Fibroblast of mammary gland (primary cell): ENCODE measurements at regions not wholly inside any gene's neighbourhood (a gene's known extent, or its start where the extent isn't known, plus 50 kb on each side); places are given as distances from the start of the nearest gene placed in this dataset.

Source experiments
- DNase-seq: peaks from one replicate; pipeline ENCODE4 v3.0.0-alpha.2; 2010; ENCODE audit warnings: low read depth
- H3K4me3 ChIP-seq: 2 replicates; pipeline ENCODE4 v1.5.1; 2011; ENCODE audit warnings: low read depth, mild to moderate bottlenecking, low read length, moderate library complexity; ENCODE audit not compliant: control insufficient read depth
- TF ChIP-seq, protein P1 (sequence below): conservative IDR thresholded peaks from 2 replicates; pipeline ENCODE4 v1.5.1; 2011; ENCODE audit warnings: low read depth, low read length, inconsistent platforms; ENCODE audit not compliant: control insufficient read depth, insufficient read depth

DNA sequence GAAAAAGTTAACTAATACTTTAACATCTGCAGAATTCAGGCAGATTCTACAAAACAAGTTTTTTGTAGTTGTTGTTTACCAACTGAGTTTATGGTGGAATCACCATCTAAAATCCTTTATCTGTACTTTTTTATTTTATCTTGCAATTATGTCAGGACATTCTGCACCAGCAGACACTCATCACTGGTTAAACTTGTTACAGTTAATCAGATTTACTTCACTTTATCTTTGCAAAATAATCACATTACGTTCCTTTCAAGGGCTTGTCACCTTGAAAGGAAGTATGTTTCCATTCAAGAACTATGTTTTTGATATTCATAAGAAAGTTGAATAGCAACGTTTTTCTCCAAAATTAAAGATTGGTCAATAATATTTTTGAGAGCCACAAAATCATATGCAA lies 796.6 kb upstream of the ROBO1 start:
- no peak for DNase-seq
- TF ChIP-seq, protein P1, sequence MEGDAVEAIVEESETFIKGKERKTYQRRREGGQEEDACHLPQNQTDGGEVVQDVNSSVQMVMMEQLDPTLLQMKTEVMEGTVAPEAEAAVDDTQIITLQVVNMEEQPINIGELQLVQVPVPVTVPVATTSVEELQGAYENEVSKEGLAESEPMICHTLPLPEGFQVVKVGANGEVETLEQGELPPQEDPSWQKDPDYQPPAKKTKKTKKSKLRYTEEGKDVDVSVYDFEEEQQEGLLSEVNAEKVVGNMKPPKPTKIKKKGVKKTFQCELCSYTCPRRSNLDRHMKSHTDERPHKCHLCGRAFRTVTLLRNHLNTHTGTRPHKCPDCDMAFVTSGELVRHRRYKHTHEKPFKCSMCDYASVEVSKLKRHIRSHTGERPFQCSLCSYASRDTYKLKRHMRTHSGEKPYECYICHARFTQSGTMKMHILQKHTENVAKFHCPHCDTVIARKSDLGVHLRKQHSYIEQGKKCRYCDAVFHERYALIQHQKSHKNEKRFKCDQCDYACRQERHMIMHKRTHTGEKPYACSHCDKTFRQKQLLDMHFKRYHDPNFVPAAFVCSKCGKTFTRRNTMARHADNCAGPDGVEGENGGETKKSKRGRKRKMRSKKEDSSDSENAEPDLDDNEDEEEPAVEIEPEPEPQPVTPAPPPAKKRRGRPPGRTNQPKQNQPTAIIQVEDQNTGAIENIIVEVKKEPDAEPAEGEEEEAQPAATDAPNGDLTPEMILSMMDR: no peak
- H3K4me3 ChIP-seq: no peak overlapping the region

DNA sequence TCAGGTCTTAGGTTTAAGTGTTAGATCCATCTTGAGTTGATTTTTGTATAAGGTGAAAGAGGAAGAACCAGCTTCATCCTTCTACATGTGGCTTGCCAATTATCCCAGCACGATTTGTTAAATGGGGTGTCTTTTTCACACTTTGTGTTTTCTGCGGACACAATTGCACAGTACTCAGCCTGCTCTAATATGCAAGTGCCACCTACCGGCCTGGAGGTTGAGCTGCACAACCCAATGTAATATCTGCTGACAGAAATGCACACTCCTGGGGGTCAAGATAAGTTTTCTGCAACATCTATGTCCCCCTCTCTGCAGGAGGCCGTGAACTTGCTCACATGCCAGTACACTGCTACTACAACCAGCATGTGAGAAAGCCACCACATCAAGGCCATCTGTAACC lies 791.9 kb upstream of the ROBO1 start:
- TF ChIP-seq, protein P1: no peak
- no peak overlapping the region for H3K4me3 ChIP-seq
- DNase-seq: no peak

DNA sequence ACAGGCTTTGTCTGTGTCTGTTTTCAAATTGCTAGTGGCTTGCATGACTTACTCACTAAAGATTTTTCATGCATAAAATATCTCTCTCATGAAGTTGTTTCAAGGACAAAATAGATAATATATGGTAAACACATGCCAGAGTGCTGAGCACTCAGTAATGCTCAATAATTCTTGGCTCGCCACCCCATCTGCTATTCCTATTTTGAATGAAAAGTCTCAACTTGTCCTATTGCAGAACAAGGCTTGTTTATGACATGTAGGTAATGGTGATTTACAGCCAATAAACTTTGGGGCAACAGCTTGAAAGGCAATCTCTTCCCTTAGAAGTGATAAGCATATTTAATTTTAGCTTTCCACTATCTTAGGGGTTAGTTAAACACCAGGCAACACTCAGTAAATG lies 789.0 kb upstream of the ROBO1 start:
- no peak for DNase-seq
- no peak overlapping the region for H3K4me3 ChIP-seq
- TF ChIP-seq, protein P1: no peak

DNA sequence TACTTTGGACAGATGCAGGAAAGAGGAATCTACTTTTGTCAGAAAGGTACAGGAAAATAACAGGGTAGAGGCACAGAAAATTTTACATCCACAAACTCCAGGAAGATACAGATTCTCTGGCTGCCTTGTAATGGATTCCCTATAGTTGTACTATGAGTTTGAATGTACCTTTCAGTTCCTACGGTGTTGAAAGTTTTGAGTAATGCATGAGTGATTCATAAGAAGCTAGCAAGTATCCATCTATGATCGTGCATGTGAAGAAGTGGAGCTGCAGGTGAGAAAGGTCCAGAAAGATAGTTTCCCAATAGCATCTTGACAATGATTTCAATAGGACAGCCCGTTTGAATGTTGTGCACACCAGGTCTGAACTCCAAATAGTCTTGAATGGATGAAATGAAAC lies 786.5 kb upstream of the ROBO1 start:
- no peak for DNase-seq
- TF ChIP-seq, protein P1: no peak
- no peak overlapping the region for H3K4me3 ChIP-seq

DNA sequence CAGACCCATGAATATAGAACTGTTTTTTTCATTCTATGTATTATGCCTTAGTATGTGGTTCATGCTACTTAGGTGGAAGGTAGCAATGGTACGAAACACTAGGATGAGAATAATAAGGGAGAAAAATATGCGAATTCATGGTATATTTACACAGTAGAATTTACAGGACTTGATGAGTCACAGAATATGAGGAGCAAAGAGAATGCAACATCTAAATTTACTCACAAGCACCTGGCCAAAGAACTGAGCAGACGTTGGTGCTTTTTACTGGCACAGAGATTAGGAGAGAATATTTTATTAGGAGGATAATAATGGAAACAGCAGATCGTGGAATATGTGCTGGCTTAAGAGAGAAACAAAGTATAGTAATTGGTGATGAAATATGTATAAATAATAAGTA lies 785.4 kb upstream of the ROBO1 start:
- TF ChIP-seq, protein P1: no peak
- no peak overlapping the region for H3K4me3 ChIP-seq

DNA sequence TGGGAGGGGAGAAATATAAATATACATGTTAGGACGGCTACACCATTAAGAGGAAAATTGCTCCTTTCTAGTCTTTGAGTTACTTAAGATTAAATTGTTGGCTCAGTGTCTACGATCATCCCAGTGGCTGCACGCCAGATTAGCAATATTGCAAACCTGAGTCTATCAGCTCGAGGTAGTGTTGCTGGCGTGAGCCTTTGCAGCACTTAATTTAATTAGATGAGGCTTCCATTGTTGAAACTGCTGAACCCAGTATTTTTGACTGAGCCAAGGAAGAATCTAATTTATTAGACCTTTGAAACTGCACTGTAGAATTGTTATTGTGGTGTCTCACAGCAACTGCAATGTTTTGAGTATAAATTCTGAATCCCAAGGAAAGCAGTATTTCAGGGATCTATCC lies 782.4 kb upstream of the ROBO1 start:
- no peak overlapping the region for H3K4me3 ChIP-seq
- no peak for DNase-seq
- TF ChIP-seq, protein P1: no peak

More for the DNA sequence above, 785.4 kb upstream of the ROBO1 start:
- DNase-seq: no peak

DNA sequence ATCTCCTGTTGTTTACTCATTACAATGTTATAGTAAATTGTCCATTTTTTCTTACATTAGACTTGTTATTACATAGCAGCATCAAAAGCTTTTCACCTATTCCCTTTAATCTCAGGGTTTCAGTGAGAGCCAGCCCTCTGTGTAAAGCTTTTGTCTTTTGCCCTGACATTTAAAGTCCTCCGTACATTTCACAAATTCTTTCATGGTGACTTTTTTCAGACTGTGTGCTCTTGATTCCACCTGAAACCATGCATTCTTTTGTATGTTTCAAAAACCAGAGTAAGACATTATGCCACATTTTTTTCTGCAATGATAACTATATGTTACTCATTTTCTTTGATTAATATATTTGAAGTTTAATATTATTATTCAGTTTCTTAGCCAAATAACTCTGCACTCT lies 781.4 kb upstream of the ROBO1 start:
- DNase-seq: no peak
- TF ChIP-seq, protein P1: no peak
- H3K4me3 ChIP-seq: no peak overlapping the region
